Chondrocyte (in vitro differentiated cells): ENCODE measurements at regions not wholly inside any gene's neighbourhood (a gene's known extent, or its start where the extent isn't known, plus 50 kb on each side); places are given as distances from the start of the nearest gene placed in this dataset.

ENCODE experiments used
- DNase-seq: peaks from one replicate; pipeline ENCODE4 v3.0.0; 2021; ENCODE audit warnings: mixed read lengths, low spot score
- H3K27ac Mint-ChIP-seq: one replicate; pipeline ENCODE4 v1.8.0; 2021; ENCODE audit warnings: mild to moderate bottlenecking, moderate library complexity, mixed read lengths; ENCODE audit not compliant: unreplicated experiment
- H3K27me3 Mint-ChIP-seq: 2 replicates; pipeline ENCODE4 v1.8.0; 2021; ENCODE audit warnings: low read depth, mixed read lengths
- H3K36me3 Mint-ChIP-seq: 2 replicates; pipeline ENCODE4 v1.8.0; 2021; ENCODE audit warnings: low read depth, mixed read lengths
- H3K4me1 Mint-ChIP-seq: 2 replicates; pipeline ENCODE4 v1.8.0; 2021; ENCODE audit warnings: low read depth, mild to moderate bottlenecking, mixed read lengths
- H3K4me3 Mint-ChIP-seq: one replicate; pipeline ENCODE4 v1.8.0; 2021; ENCODE audit warnings: mild to moderate bottlenecking, moderate library complexity, mixed read lengths; ENCODE audit not compliant: unreplicated experiment
- H3K9me3 Mint-ChIP-seq: 2 replicates; pipeline ENCODE4 v1.8.0; 2021; ENCODE audit warnings: low read depth, mixed read lengths
- CTCF ChIP-seq: fragments of 200-600 bp; sonication (generic); IDR thresholded peaks from 2 replicates; pipeline ENCODE4 v1.5.0; 2021; ENCODE audit warnings: antibody characterized with exemption, mild to moderate bottlenecking, moderate library complexity

- DNase-seq = no peak
- Mint-ChIP-seq H3K4me3 (no peak overlapping the region), H3K27me3 (no peaks in the 10 kb centered on the region), H3K4me1 (peaks cover 31% of the 10 kb centered on the region), H3K27ac (no peak overlapping the region), H3K9me3 (no peaks in the 10 kb centered on the region), H3K36me3 (no peaks in the 10 kb centered on the region)
- TF ChIP-seq CTCF = no peak
Observed at GRCh38 chr20:24768713-24769601, 180.1 kb upstream of the CST7 start.

GRCh38 chr20:24769878-24770627, 179.0 kb upstream of the CST7 start:
- H3K4me1 Mint-ChIP-seq = peaks cover 40% of the 10 kb centered on the region
- H3K27me3 Mint-ChIP-seq = no peaks in the 10 kb centered on the region
- H3K36me3 Mint-ChIP-seq = no peaks in the 10 kb centered on the region
- no peak overlapping the region for H3K27ac Mint-ChIP-seq
- H3K4me3 Mint-ChIP-seq = no peak overlapping the region
- no peak for TF ChIP-seq CTCF
- peaks cover 4% of the 10 kb centered on the region for H3K9me3 Mint-ChIP-seq
- peak; percentile 68 for DNase-seq

- Mint-ChIP-seq H3K9me3 (peaks cover 9% of the 10 kb centered on the region), H3K27ac (no peak overlapping the region), H3K4me1 (peaks cover 40% of the 10 kb centered on the region), H3K36me3 (peaks cover 3% of the 10 kb centered on the region), H3K27me3 (no peaks in the 10 kb centered on the region), H3K4me3 (no peak overlapping the region)
- TF ChIP-seq CTCF = no peak
- peak; percentile 61 for DNase-seq
Observed at GRCh38 chr20:24770628-24771541, 178.2 kb upstream of the CST7 start.

- Mint-ChIP-seq H3K9me3 (peaks cover 9% of the 10 kb centered on the region), H3K27me3 (no peaks in the 10 kb centered on the region), H3K36me3 (peaks cover 3% of the 10 kb centered on the region), H3K27ac (no peak overlapping the region), H3K4me3 (no peak overlapping the region), H3K4me1 (peaks cover 40% of the 10 kb centered on the region)
- no peak for TF ChIP-seq CTCF
- DNase-seq = peak; percentile 90
Observed at GRCh38 chr20:24771542-24772061, 177.5 kb upstream of the CST7 start.
